Fibroblast of pulmonary artery (primary cell): ENCODE measurements at regions not wholly inside any gene's neighbourhood (a gene's known extent, or its start where the extent isn't known, plus 50 kb on each side); places are given as distances from the start of the nearest gene placed in this dataset.

Source experiments
- DNase-seq: peaks from one replicate; pipeline ENCODE4 v3.0.0-alpha.2; 2010; ENCODE audit warnings: low read depth
- H3K4me3 ChIP-seq: replicated peaks from 2 replicates; pipeline ENCODE4 v1.5.1; 2011; ENCODE audit warnings: low read depth, mild to moderate bottlenecking, control low read depth, low read length, moderate library complexity
- CTCF ChIP-seq: IDR thresholded peaks from 2 replicates; pipeline ENCODE4 v1.5.1; 2011; ENCODE audit warnings: mild to moderate bottlenecking, control low read depth, low read length, inconsistent platforms; ENCODE audit errors: missing control alignments

- TF ChIP-seq CTCF = peak; percentile 30
- no peak for DNase-seq
- no peak overlapping the region for H3K4me3 ChIP-seq
Observed at GRCh38 chr6:26258212-26258977, 106.6 kb upstream of the BTN3A2 start.

- no peak overlapping the region for H3K4me3 ChIP-seq
Observed at GRCh38 chr6:26260110-26260637, 104.8 kb upstream of the BTN3A2 start.

GRCh38 chr6:26260725-26261490, 104.1 kb upstream of the BTN3A2 start:
- DNase-seq = peak; percentile 48
- TF ChIP-seq CTCF = no peak

More at GRCh38 chr6:26260110-26260637, 104.8 kb upstream of the BTN3A2 start:
- DNase-seq = no peak
- TF ChIP-seq CTCF = no peak

GRCh38 chr6:26264547-26264946, 100.5 kb upstream of the BTN3A2 start:
- H3K4me3 ChIP-seq = no peak overlapping the region
- no peak for DNase-seq
- TF ChIP-seq CTCF = no peak

More at GRCh38 chr6:26260725-26261490, 104.1 kb upstream of the BTN3A2 start:
- H3K4me3 ChIP-seq = no peak overlapping the region

GRCh38 chr6:26267083-26267589, 97.9 kb upstream of the BTN3A2 start:
- no peak for TF ChIP-seq CTCF
- DNase-seq = no peak
- H3K4me3 ChIP-seq = no peak overlapping the region

GRCh38 chr6:26268659-26269402, 96.2 kb upstream of the BTN3A2 start:
- TF ChIP-seq CTCF = no peak
- H3K4me3 ChIP-seq = no peak overlapping the region
- DNase-seq = no peak
